GM12872 (cell line): ENCODE measurements at regions not wholly inside any gene's neighbourhood (a gene's known extent, or its start where the extent isn't known, plus 50 kb on each side); places are given as distances from the start of the nearest gene placed in this dataset.

Experiments used
- CTCF ChIP-seq: IDR thresholded peaks from 3 replicates; pipeline ENCODE4 v1.5.1; 2011; ENCODE audit warnings: low read depth, mild to moderate bottlenecking, low read length, moderate library complexity; ENCODE audit not compliant: insufficient read depth

DNA sequence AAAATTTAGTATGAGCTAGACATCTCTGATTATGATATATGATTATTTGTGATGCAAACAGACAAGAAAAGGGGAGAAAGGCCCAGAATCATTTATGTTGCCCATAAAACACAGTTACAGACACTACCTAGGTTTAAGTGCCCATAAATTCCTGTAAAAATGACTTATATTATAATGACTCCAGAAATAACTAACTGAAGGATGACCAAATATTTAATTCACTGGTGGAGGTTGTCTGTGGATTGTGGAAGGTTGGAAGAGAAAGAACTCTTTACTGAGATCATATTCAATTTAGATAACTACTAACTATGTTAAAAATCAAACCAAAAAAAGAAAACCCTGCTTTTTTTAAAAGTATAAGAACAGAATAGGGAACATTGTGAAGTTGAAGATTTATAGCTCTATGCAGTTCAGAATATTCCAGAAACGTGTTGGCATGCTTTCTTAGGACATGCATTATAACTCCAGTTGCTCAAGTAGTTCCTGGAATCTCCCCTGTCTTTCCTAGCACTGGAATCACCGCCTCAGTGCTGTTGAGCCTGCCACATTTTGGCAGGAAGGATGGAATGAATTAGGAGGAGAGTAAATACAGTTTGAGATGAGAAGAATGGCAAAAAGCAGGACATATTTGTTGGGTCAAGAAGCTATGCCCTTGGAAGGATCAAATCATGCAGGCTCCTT lies 72.0 kb upstream of the PAPPA start:
- no peak for TF ChIP-seq CTCF

DNA sequence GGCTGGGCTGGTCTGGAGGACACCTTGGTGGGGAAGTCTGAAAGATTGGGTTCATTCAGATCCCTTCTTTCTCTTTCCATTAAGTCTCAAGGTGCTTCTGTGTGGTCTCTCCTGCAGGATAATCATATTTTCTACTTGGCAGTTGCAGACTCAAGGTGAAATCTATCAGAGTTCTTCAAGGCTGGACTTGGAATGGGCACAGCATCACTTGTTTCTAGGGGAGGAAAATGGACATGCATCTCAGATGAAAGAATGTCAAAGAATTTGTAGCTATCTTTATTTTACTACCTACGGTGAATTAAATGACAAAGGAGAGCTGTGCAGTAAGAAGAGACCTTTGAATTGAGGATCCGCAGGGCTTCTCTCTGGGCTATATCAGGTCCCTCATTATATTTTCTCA lies 69.8 kb upstream of the PAPPA start:
- TF ChIP-seq CTCF, result no peak

GRCh38 chr9:116084497-116084896 lies 69.1 kb upstream of the PAPPA start:
- no peak for TF ChIP-seq CTCF

DNA sequence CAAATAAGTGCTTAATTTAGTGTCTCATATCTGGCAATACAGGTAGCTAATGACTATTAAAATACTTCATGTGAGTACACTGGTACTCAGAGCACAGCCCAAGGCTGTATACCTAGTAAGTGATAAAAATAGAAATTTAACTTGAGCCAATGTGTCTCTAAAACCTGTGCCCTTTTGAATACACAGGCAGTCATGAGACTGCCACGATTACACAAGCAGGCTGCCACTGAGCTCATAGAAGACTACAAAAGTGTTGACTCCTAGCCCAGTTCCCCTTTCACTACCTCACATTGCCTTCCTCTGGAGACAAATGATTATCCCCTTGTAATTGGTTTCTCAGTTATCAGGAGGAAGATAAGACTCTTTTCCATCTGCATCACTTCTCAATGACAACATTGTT lies 66.3 kb upstream of the PAPPA start:
- TF ChIP-seq CTCF, result no peak

GRCh38 chr9:116087751-116088194 lies 65.8 kb upstream of the PAPPA start:
- TF ChIP-seq CTCF, result no peak

- TF ChIP-seq CTCF, result no peak
Measured at GRCh38 chr9:116088396-116088795, 65.2 kb upstream of the PAPPA start.

GRCh38 chr9:116090030-116090770 lies 63.4 kb upstream of the PAPPA start:
- TF ChIP-seq CTCF, result no peak
